ENCODE measurements at regions not wholly inside any gene's neighbourhood (a gene's known extent, or its start where the extent isn't known, plus 50 kb on each side); places are given as distances from the start of the nearest gene placed in this dataset.
"Not testable (repeated sequence)": the region's sequence is repeated elsewhere in the genome, so short reads cannot be mapped to it uniquely, and the experiment has no call there.

DNA sequence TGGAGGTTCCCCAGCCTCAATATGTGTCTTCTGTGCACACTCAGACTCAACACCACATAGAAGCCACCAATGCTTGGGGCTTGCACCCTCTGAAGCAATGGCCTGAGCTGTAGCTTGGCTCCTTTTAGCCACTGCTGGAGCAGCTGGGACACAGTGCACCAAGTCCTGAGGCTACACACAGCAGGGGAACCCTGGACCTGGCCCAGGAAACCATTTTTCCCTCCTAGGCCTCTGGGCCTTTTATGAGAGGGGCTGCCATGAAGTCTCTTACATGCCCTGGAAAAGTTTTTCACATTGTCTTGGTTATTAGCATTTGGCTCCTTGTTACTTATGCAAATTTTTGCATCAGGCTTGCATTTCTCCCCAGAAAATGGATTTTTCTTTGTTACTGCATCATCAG, 306.2 kb downstream of the CPXCR1 start:
- Histone ChIP-seq H3K27ac (ENCODE audit: extremely low read length, insufficient read depth, low read length) (no peak overlapping the region), H3K9me3 (ENCODE audit: low read length) (no peaks in the 10 kb centered on the region; the same call in 1 of the 2 replicates), H2AFZ (ENCODE audit: low read length) (no peak overlapping the region), H3K79me2 (ENCODE audit: insufficient read depth, low read length) (no peaks in the 10 kb centered on the region), H3K4me3 (replicated peaks in 1 of 3; ENCODE audit: insufficient read depth in 1 of 3, low read depth in 2 of 3, low read length in 3 of 3) (no peak overlapping the region), H4K20me1 (ENCODE audit: insufficient read depth, low read length) (no peaks in the 10 kb centered on the region), H3K36me3 (replicated peaks in 1 of 2; ENCODE audit: control insufficient read depth in 1 of 2, insufficient read depth in 2 of 2, low read length in 2 of 2) (no peaks in the 10 kb centered on the region), H3K9ac (ENCODE audit: insufficient read depth, low read depth, low read length) (no peak overlapping the region), H3K27me3 (ENCODE audit: control insufficient read depth in 1 of 2, insufficient read depth in 2 of 2, low read length in 2 of 2) (no peaks in the 10 kb centered on the region), H3K4me2 (ENCODE audit: low read depth, low read length) (no peak overlapping the region), H3K4me1 (ENCODE audit: insufficient read depth, low read length) (no peaks in the 10 kb centered on the region)
- ChIA-PET CTCF (ENCODE audit: low intra/inter-chr PET ratio, low total read pairs) (no interaction called here), POLR2A (no interaction called here)
- TF ChIP-seq CHD4 (IDR thresholded peaks at IDR 0.05; ENCODE audit: borderline replicate concordance, low read length) (no peak), ZFP36L1 (CRISPR knock-in tag; IDR thresholded peaks at IDR 0.05) (no peak), ZNF501 (CRISPR knock-in tag; IDR thresholded peaks at IDR 0.05) (no peak), SOX13 (IDR thresholded peaks at IDR 0.05) (no peak), SOX13 (CRISPR knock-in tag; conservative IDR thresholded peaks at IDR 0.05 in 1 of 2, IDR thresholded peaks at IDR 0.05 in 1 of 2) (no peak), NFE2L1 (CRISPR knock-in tag; IDR thresholded peaks at IDR 0.05; ENCODE audit: borderline replicate concordance) (no peak), PHF21A (CRISPR knock-in tag; IDR thresholded peaks at IDR 0.05) (no peak), ZNF670 (CRISPR knock-in tag; IDR thresholded peaks at IDR 0.05; ENCODE audit: borderline replicate concordance) (no peak), SMYD3 (CRISPR knock-in tag; IDR thresholded peaks at IDR 0.05) (no peak), NFIB (CRISPR knock-in tag; IDR thresholded peaks at IDR 0.05; ENCODE audit: borderline replicate concordance) (no peak), ZNF879 (CRISPR knock-in tag; IDR thresholded peaks at IDR 0.05) (no peak), CENPT (CRISPR knock-in tag; IDR thresholded peaks at IDR 0.05; ENCODE audit: low read depth) (no peak)
- TF ChIP-seq, protein P1, sequence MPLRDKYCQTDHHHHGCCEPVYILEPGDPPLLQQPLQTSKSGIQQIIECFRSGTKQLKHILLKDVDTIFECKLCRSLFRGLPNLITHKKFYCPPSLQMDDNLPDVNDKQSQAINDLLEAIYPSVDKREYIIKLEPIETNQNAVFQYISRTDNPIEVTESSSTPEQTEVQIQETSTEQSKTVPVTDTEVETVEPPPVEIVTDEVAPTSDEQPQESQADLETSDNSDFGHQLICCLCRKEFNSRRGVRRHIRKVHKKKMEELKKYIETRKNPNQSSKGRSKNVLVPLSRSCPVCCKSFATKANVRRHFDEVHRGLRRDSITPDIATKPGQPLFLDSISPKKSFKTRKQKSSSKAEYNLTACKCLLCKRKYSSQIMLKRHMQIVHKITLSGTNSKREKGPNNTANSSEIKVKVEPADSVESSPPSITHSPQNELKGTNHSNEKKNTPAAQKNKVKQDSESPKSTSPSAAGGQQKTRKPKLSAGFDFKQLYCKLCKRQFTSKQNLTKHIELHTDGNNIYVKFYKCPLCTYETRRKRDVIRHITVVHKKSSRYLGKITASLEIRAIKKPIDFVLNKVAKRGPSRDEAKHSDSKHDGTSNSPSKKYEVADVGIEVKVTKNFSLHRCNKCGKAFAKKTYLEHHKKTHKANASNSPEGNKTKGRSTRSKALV (CRISPR knock-in tag; IDR thresholded peaks at IDR 0.05), result no peak
- TF ChIP-seq, protein P2, sequence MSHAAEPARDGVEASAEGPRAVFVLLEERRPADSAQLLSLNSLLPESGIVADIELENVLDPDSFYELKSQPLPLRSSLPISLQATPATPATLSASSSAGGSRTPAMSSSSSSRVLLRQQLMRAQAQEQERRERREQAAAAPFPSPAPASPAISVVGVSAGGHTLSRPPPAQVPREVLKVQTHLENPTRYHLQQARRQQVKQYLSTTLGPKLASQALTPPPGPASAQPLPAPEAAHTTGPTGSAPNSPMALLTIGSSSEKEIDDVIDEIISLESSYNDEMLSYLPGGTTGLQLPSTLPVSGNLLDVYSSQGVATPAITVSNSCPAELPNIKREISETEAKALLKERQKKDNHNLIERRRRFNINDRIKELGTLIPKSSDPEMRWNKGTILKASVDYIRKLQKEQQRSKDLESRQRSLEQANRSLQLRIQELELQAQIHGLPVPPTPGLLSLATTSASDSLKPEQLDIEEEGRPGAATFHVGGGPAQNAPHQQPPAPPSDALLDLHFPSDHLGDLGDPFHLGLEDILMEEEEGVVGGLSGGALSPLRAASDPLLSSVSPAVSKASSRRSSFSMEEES (CRISPR knock-in tag; IDR thresholded peaks at IDR 0.05), result no peak
- FAIRE-seq (no peak), ATAC-seq (no peak), DNase-seq (ENCODE audit: low spot score) (no peak)
- BruUV-seq (replicated peaks), result no TSS peak
- in situ Hi-C loops (cut with HindIII; ENCODE audit: extremely low pct_ligation_motif_present, low pct_unique_long_range_greater_than_20kb) (no loop called here), intact Hi-C loops (cut with micrococcal nuclease; ENCODE audit: unreplicated experiment) (no loop called here)

DNA sequence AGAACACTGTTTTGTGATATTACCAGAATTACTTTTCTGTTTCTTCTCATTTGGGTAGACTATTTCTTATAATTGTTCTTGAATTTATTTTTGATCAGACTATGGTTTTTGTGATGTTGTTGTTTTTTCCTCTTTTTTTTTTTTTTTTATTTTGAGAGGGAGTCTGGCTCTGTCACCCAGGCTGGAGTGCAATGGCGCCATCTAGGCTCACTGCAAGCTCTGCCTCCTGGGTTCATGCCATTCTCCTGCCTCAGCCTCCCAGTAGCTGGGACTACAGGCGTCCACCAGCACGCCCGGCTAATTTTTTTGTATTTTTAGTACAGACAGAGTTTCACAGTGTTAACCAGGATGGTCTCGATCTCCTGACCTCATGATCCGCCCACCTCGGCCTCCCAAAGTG, 352.6 kb downstream of the CPXCR1 start:
- H3K27ac ChIP-seq (ENCODE audit: extremely low read length, insufficient read depth, low read length); H3K79me2 ChIP-seq (ENCODE audit: insufficient read depth, low read length); H3K4me1 ChIP-seq (ENCODE audit: insufficient read depth, low read length); FAIRE-seq; ATAC-seq; DNase-seq (ENCODE audit: low spot score); H3K9me3 ChIP-seq (ENCODE audit: low read length); BruUV-seq (replicated peaks); in situ Hi-C loops (cut with HindIII; ENCODE audit: extremely low pct_ligation_motif_present, low pct_unique_long_range_greater_than_20kb); POLR2A ChIA-PET; H3K36me3 ChIP-seq (replicated peaks in 1 of 2; ENCODE audit: control insufficient read depth in 1 of 2, insufficient read depth in 2 of 2, low read length in 2 of 2); H3K4me3 ChIP-seq (replicated peaks in 1 of 3; ENCODE audit: insufficient read depth in 1 of 3, low read depth in 2 of 3, low read length in 3 of 3); H3K9ac ChIP-seq (ENCODE audit: insufficient read depth, low read depth, low read length); H2AFZ ChIP-seq (ENCODE audit: low read length); H3K4me2 ChIP-seq (ENCODE audit: low read depth, low read length); CTCF ChIA-PET (ENCODE audit: low intra/inter-chr PET ratio, low total read pairs); H3K27me3 ChIP-seq (ENCODE audit: control insufficient read depth in 1 of 2, insufficient read depth in 2 of 2, low read length in 2 of 2); H4K20me1 ChIP-seq (ENCODE audit: insufficient read depth, low read length): not testable (repeated sequence)
- intact Hi-C loops (cut with micrococcal nuclease; ENCODE audit: unreplicated experiment), result loop anchor here (10.0 kb wide), 1 partner anchor 285 kb away; no protein-coding TSS in a partner anchor
- 7% methylated on average over 4 of the region's 7 CpGs for WGBS (ENCODE audit: low lambda C conversion rate)

Measured in HepG2 (cell line).